ENCODE measurements at regions not wholly inside any gene's neighbourhood (a gene's known extent, or its start where the extent isn't known, plus 50 kb on each side); places are given as distances from the start of the nearest gene placed in this dataset.

DNA sequence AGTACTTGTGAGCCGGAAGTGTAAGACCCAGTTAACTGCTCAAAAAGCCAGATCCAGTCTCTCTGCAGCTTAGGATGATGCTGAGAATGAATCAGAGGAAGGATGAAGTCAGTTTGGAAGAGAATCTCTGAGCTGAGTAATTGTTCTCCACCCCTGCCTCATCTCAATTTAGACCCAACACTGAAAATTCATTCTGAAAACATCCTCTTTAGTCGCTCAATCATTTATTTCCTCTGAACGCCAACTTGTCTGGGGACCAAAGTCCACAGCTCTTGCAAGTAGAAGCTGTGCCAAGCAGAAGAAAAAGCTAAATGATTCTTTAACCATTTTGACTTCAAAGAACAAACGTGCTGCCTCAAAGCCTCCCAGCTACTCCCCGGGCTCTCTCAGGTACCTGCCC, 177.1 kb upstream of the KLHL29 start:
- H3K27me3 Mint-ChIP-seq (ENCODE audit: insufficient read depth, low read depth): peaks cover 9% of the 10 kb centered on the region
- no peak for TF ChIP-seq EZH2 (IDR thresholded peaks at IDR 0.05)
- TF ChIP-seq, protein P1, sequence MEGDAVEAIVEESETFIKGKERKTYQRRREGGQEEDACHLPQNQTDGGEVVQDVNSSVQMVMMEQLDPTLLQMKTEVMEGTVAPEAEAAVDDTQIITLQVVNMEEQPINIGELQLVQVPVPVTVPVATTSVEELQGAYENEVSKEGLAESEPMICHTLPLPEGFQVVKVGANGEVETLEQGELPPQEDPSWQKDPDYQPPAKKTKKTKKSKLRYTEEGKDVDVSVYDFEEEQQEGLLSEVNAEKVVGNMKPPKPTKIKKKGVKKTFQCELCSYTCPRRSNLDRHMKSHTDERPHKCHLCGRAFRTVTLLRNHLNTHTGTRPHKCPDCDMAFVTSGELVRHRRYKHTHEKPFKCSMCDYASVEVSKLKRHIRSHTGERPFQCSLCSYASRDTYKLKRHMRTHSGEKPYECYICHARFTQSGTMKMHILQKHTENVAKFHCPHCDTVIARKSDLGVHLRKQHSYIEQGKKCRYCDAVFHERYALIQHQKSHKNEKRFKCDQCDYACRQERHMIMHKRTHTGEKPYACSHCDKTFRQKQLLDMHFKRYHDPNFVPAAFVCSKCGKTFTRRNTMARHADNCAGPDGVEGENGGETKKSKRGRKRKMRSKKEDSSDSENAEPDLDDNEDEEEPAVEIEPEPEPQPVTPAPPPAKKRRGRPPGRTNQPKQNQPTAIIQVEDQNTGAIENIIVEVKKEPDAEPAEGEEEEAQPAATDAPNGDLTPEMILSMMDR (IDR thresholded peaks at IDR 0.05): no peak
- TF ChIP-seq EZH2phosphoT487 (IDR thresholded peaks at IDR 0.05): no peak
- H4K20me1 ChIP-seq (ENCODE audit: low read depth): no peaks in the 10 kb centered on the region
- H3K4me1 ChIP-seq: no peaks in the 10 kb centered on the region
- H3K4me3 ChIP-seq: no peak overlapping the region
- peaks cover 3% of the 10 kb centered on the region for H3K9me3 Mint-ChIP-seq
- H3K27ac ChIP-seq: no peak overlapping the region
- no peaks in the 10 kb centered on the region for H3K79me2 ChIP-seq (ENCODE audit: low read depth)
- H2AFZ ChIP-seq (replicated peaks): no peak overlapping the region
- no peak for DNase-seq (ENCODE audit: low spot score)
- H3K27ac Mint-ChIP-seq: no peak overlapping the region
- no peaks in the 10 kb centered on the region for H3K27me3 ChIP-seq
- no peaks in the 10 kb centered on the region for H3K4me1 Mint-ChIP-seq
- no peak overlapping the region for H3K4me3 Mint-ChIP-seq
- no peaks in the 10 kb centered on the region for H3K36me3 Mint-ChIP-seq
- H3K36me3 ChIP-seq: no peaks in the 10 kb centered on the region
- H3K9me3 ChIP-seq (ENCODE audit: low read depth): no peaks in the 10 kb centered on the region
- no peaks in the 10 kb centered on the region for H3F3A ChIP-seq (ENCODE audit: low read depth)
- H3K4me2 ChIP-seq: no peak overlapping the region
- H3K9ac ChIP-seq: no peak overlapping the region

GRCh38 chr2:23208339-23208738, 176.6 kb upstream of the KLHL29 start:
- Mint-ChIP-seq H3K4me1 (no peaks in the 10 kb centered on the region), H3K27me3 (ENCODE audit: insufficient read depth, low read depth) (peaks cover 9% of the 10 kb centered on the region), H3K36me3 (no peaks in the 10 kb centered on the region), H3K4me3 (no peak overlapping the region), H3K9me3 (peaks cover 3% of the 10 kb centered on the region), H3K27ac (no peak overlapping the region)
- Histone ChIP-seq H3K79me2 (ENCODE audit: low read depth) (no peaks in the 10 kb centered on the region), H4K20me1 (ENCODE audit: low read depth) (no peaks in the 10 kb centered on the region), H3K27ac (no peak overlapping the region), H2AFZ (replicated peaks) (no peak overlapping the region), H3K4me3 (no peak overlapping the region), H3K4me1 (no peaks in the 10 kb centered on the region), H3F3A (ENCODE audit: low read depth) (no peaks in the 10 kb centered on the region), H3K27me3 (no peaks in the 10 kb centered on the region), H3K36me3 (no peaks in the 10 kb centered on the region), H3K4me2 (no peak overlapping the region), H3K9ac (no peak overlapping the region), H3K9me3 (ENCODE audit: low read depth) (no peaks in the 10 kb centered on the region)
- TF ChIP-seq, protein P1 (IDR thresholded peaks at IDR 0.05): no peak
- TF ChIP-seq EZH2 (IDR thresholded peaks at IDR 0.05): no peak
- TF ChIP-seq EZH2phosphoT487 (IDR thresholded peaks at IDR 0.05): no peak
- no peak for DNase-seq (ENCODE audit: low spot score)

- peaks cover 9% of the 10 kb centered on the region for H3K27me3 Mint-ChIP-seq (ENCODE audit: insufficient read depth, low read depth)
- Histone ChIP-seq H2AFZ (replicated peaks) (no peak overlapping the region), H3K27ac (no peak overlapping the region), H3K36me3 (no peaks in the 10 kb centered on the region), H3K9ac (no peak overlapping the region), H3K27me3 (no peaks in the 10 kb centered on the region), H3F3A (ENCODE audit: low read depth) (no peaks in the 10 kb centered on the region), H4K20me1 (ENCODE audit: low read depth) (no peaks in the 10 kb centered on the region), H3K79me2 (ENCODE audit: low read depth) (no peaks in the 10 kb centered on the region), H3K4me3 (no peak overlapping the region), H3K4me1 (no peaks in the 10 kb centered on the region), H3K4me2 (no peak overlapping the region), H3K9me3 (ENCODE audit: low read depth) (no peaks in the 10 kb centered on the region)
- H3K36me3 Mint-ChIP-seq: no peaks in the 10 kb centered on the region
- DNase-seq (ENCODE audit: low spot score): no peak
- H3K4me1 Mint-ChIP-seq: no peaks in the 10 kb centered on the region
- H3K9me3 Mint-ChIP-seq: no peaks in the 10 kb centered on the region
- H3K27ac Mint-ChIP-seq: no peak overlapping the region
- TF ChIP-seq EZH2phosphoT487 (IDR thresholded peaks at IDR 0.05): no peak
- no peak for TF ChIP-seq EZH2 (IDR thresholded peaks at IDR 0.05)
- TF ChIP-seq, protein P1 (IDR thresholded peaks at IDR 0.05): no peak
- H3K4me3 Mint-ChIP-seq: no peak overlapping the region
Measured at GRCh38 chr2:23209059-23209458, 175.9 kb upstream of the KLHL29 start.
